Effector CD8-positive, alpha-beta T cell (primary cell): ENCODE measurements at regions not wholly inside any gene's neighbourhood (a gene's known extent, or its start where the extent isn't known, plus 50 kb on each side); places are given as distances from the start of the nearest gene placed in this dataset.

Experiments used
- DNase-seq: peaks from one replicate; lab custom pipeline; 2025; lab: John Stamatoyannopoulos, UW

GRCh38 chr16:7097518-7097917, 235.1 kb upstream of the RBFOX1 start:
- DNase-seq: no peak

GRCh38 chr16:7093511-7093910, 239.1 kb upstream of the RBFOX1 start:
- DNase-seq: no peak

GRCh38 chr16:7090628-7091115, 242.0 kb upstream of the RBFOX1 start:
- no peak for DNase-seq

GRCh38 chr16:7089751-7090150, 242.9 kb upstream of the RBFOX1 start:
- DNase-seq: no peak

- DNase-seq: no peak
Measured at GRCh38 chr16:7088711-7089110, 243.9 kb upstream of the RBFOX1 start.

GRCh38 chr16:7086822-7087616, 245.6 kb upstream of the RBFOX1 start:
- DNase-seq: no peak

GRCh38 chr16:7085776-7086175, 246.9 kb upstream of the RBFOX1 start:
- no peak for DNase-seq

GRCh38 chr16:7083096-7083495, 249.5 kb upstream of the RBFOX1 start:
- DNase-seq: no peak

GRCh38 chr16:7077636-7078035, 255.0 kb upstream of the RBFOX1 start:
- no peak for DNase-seq

GRCh38 chr16:7074715-7075114, 257.9 kb upstream of the RBFOX1 start:
- no peak for DNase-seq

GRCh38 chr16:7057458-7057857, 275.2 kb upstream of the RBFOX1 start:
- no peak for DNase-seq

GRCh38 chr16:7055443-7055842, 277.2 kb upstream of the RBFOX1 start:
- DNase-seq: no peak

- DNase-seq: no peak
Measured at GRCh38 chr16:7051591-7052349, 280.9 kb upstream of the RBFOX1 start.

GRCh38 chr16:7044331-7044730, 288.3 kb upstream of the RBFOX1 start:
- no peak for DNase-seq

- no peak for DNase-seq
Measured at GRCh38 chr16:7038475-7038874, 294.2 kb upstream of the RBFOX1 start.

GRCh38 chr16:7037495-7037894, 295.1 kb upstream of the RBFOX1 start:
- DNase-seq: no peak

GRCh38 chr16:7031031-7031430, 301.6 kb upstream of the RBFOX1 start:
- DNase-seq: no peak

- DNase-seq: no peak
Measured at GRCh38 chr16:7027401-7027800, 305.2 kb upstream of the RBFOX1 start.

- DNase-seq: no peak
Measured at GRCh38 chr16:7026639-7027038, 306.0 kb upstream of the RBFOX1 start.

GRCh38 chr16:7025616-7026190, 306.9 kb upstream of the RBFOX1 start:
- DNase-seq: no peak

- no peak for DNase-seq
Measured at GRCh38 chr16:7021653-7022275, 310.9 kb upstream of the RBFOX1 start.

- no peak for DNase-seq
Measured at GRCh38 chr16:7017006-7017662, 315.5 kb upstream of the RBFOX1 start.
